ENCODE measurements at regions not wholly inside any gene's neighbourhood (a gene's known extent, or its start where the extent isn't known, plus 50 kb on each side); places are given as distances from the start of the nearest gene placed in this dataset.

- no peak for TF ChIP-seq POLR2AphosphoS5 (IDR thresholded peaks at IDR 0.05; ENCODE audit: insufficient read depth in 1 of 2, low read depth in 1 of 2)
- no peak for TF ChIP-seq CTCF (IDR thresholded peaks at IDR 0.05)
- TF ChIP-seq POLR2A (IDR thresholded peaks at IDR 0.05): no peak
- H3K4me3 ChIP-seq: no peak overlapping the region
- no peaks in the 10 kb centered on the region for H3K9me3 ChIP-seq
- peaks cover 15% of the 10 kb centered on the region for H3K4me1 ChIP-seq
- H3K36me3 ChIP-seq: no peaks in the 10 kb centered on the region
- H3K27ac ChIP-seq: no peak overlapping the region
- no peaks in the 10 kb centered on the region for H3K27me3 ChIP-seq
- DNase-seq (ENCODE audit: extremely low spot score in 2 of 2): no peak
- intact Hi-C loops (cut with DNase I): no loop called here
Measured at GRCh38 chr20:40468759-40469158, 220.3 kb downstream of the MAFB start.

GRCh38 chr20:40467703-40468411 lies 221.2 kb downstream of the MAFB start:
- intact Hi-C loops (cut with DNase I): no loop called here
- no peak for DNase-seq (ENCODE audit: extremely low spot score in 2 of 2)
- Histone ChIP-seq H3K36me3 (no peaks in the 10 kb centered on the region), H3K27ac (no peak overlapping the region), H3K4me1 (peaks cover 15% of the 10 kb centered on the region), H3K9me3 (no peaks in the 10 kb centered on the region), H3K27me3 (no peaks in the 10 kb centered on the region), H3K4me3 (no peak overlapping the region)
- no peak for TF ChIP-seq CTCF (IDR thresholded peaks at IDR 0.05)
- no peak for TF ChIP-seq POLR2A (IDR thresholded peaks at IDR 0.05)
- no peak for TF ChIP-seq POLR2AphosphoS5 (IDR thresholded peaks at IDR 0.05; ENCODE audit: insufficient read depth in 1 of 2, low read depth in 1 of 2)

- DNase-seq (ENCODE audit: extremely low spot score in 2 of 2): no peak
- Histone ChIP-seq H3K4me1 (peaks cover 15% of the 10 kb centered on the region), H3K9me3 (no peaks in the 10 kb centered on the region), H3K27ac (no peak overlapping the region), H3K36me3 (no peaks in the 10 kb centered on the region), H3K27me3 (no peaks in the 10 kb centered on the region), H3K4me3 (no peak overlapping the region)
- intact Hi-C loops (cut with DNase I): no loop called here
- TF ChIP-seq CTCF (IDR thresholded peaks at IDR 0.05) (no peak), POLR2A (IDR thresholded peaks at IDR 0.05) (no peak), POLR2AphosphoS5 (IDR thresholded peaks at IDR 0.05; ENCODE audit: insufficient read depth in 1 of 2, low read depth in 1 of 2) (no peak)
Measured at GRCh38 chr20:40467067-40467466, 222.0 kb downstream of the MAFB start.

GRCh38 chr20:40464731-40465208 lies 224.3 kb downstream of the MAFB start:
- Histone ChIP-seq H3K4me3 (no peak overlapping the region), H3K27me3 (no peaks in the 10 kb centered on the region), H3K36me3 (no peaks in the 10 kb centered on the region), H3K4me1 (no peaks in the 10 kb centered on the region), H3K27ac (no peak overlapping the region), H3K9me3 (no peaks in the 10 kb centered on the region)
- TF ChIP-seq CTCF (IDR thresholded peaks at IDR 0.05) (no peak), POLR2AphosphoS5 (IDR thresholded peaks at IDR 0.05; ENCODE audit: insufficient read depth in 1 of 2, low read depth in 1 of 2) (no peak), POLR2A (IDR thresholded peaks at IDR 0.05) (no peak)
- intact Hi-C loops (cut with DNase I): no loop called here
- DNase-seq (ENCODE audit: extremely low spot score in 2 of 2): no peak

- Histone ChIP-seq H3K4me3 (no peak overlapping the region), H3K27me3 (no peaks in the 10 kb centered on the region), H3K4me1 (no peaks in the 10 kb centered on the region), H3K36me3 (no peaks in the 10 kb centered on the region), H3K27ac (no peak overlapping the region), H3K9me3 (no peaks in the 10 kb centered on the region)
- TF ChIP-seq POLR2AphosphoS5 (IDR thresholded peaks at IDR 0.05; ENCODE audit: insufficient read depth in 1 of 2, low read depth in 1 of 2): no peak
- no peak for TF ChIP-seq POLR2A (IDR thresholded peaks at IDR 0.05)
- no peak for TF ChIP-seq CTCF (IDR thresholded peaks at IDR 0.05)
- intact Hi-C loops (cut with DNase I): no loop called here
- DNase-seq (ENCODE audit: extremely low spot score in 2 of 2): no peak
Measured at GRCh38 chr20:40463171-40463570, 225.9 kb downstream of the MAFB start.
